ENCODE measurements at regions not wholly inside any gene's neighbourhood (a gene's known extent, or its start where the extent isn't known, plus 50 kb on each side); places are given as distances from the start of the nearest gene placed in this dataset.

GRCh38 chrX:69278031-69278687 lies 112.9 kb upstream of the PJA1 start:
- TF ChIP-seq CTCF (IDR thresholded peaks at IDR 0.05) (no peak), POLR2A (IDR thresholded peaks at IDR 0.05) (no peak)

All from body of pancreas (tissue), 4 donors.